ENCODE measurements at regions not wholly inside any gene's neighbourhood (a gene's known extent, or its start where the extent isn't known, plus 50 kb on each side); places are given as distances from the start of the nearest gene placed in this dataset.

- DNase-seq (ENCODE audit: low read depth in 1 of 2, low spot score in 1 of 2), result no peak
- TF ChIP-seq SPI1 (IDR thresholded peaks at IDR 0.05; ENCODE audit: borderline replicate concordance, low read depth) (no peak), CTCF (IDR thresholded peaks at IDR 0.05; ENCODE audit: insufficient read depth, low read length) (no peak), GABPA (IDR thresholded peaks at IDR 0.05; ENCODE audit: low read depth) (no peak), POLR2AphosphoS5 (IDR thresholded peaks at IDR 0.05; ENCODE audit: low read depth) (no peak)
- TF ChIP-seq, protein P1, sequence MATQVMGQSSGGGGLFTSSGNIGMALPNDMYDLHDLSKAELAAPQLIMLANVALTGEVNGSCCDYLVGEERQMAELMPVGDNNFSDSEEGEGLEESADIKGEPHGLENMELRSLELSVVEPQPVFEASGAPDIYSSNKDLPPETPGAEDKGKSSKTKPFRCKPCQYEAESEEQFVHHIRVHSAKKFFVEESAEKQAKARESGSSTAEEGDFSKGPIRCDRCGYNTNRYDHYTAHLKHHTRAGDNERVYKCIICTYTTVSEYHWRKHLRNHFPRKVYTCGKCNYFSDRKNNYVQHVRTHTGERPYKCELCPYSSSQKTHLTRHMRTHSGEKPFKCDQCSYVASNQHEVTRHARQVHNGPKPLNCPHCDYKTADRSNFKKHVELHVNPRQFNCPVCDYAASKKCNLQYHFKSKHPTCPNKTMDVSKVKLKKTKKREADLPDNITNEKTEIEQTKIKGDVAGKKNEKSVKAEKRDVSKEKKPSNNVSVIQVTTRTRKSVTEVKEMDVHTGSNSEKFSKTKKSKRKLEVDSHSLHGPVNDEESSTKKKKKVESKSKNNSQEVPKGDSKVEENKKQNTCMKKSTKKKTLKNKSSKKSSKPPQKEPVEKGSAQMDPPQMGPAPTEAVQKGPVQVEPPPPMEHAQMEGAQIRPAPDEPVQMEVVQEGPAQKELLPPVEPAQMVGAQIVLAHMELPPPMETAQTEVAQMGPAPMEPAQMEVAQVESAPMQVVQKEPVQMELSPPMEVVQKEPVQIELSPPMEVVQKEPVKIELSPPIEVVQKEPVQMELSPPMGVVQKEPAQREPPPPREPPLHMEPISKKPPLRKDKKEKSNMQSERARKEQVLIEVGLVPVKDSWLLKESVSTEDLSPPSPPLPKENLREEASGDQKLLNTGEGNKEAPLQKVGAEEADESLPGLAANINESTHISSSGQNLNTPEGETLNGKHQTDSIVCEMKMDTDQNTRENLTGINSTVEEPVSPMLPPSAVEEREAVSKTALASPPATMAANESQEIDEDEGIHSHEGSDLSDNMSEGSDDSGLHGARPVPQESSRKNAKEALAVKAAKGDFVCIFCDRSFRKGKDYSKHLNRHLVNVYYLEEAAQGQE (IDR thresholded peaks at IDR 0.05; ENCODE audit: insufficient replicate concordance, low read depth), result no peak
Measured at GRCh38 chr22:48619721-48620120, 1208.0 kb downstream of the BRD1 start.

GRCh38 chr22:48618326-48618725, 1209.3 kb downstream of the BRD1 start:
- DNase-seq (ENCODE audit: low read depth in 1 of 2, low spot score in 1 of 2), result no peak
- H3K27ac ChIP-seq (replicated peaks), result no peak overlapping the region
- no peaks in the 10 kb centered on the region for H3K27me3 ChIP-seq (ENCODE audit: insufficient read depth, poor library complexity, severe bottlenecking)
- TF ChIP-seq POLR2AphosphoS5 (IDR thresholded peaks at IDR 0.05; ENCODE audit: low read depth) (no peak), SPI1 (IDR thresholded peaks at IDR 0.05; ENCODE audit: borderline replicate concordance, low read depth) (no peak), GABPA (IDR thresholded peaks at IDR 0.05; ENCODE audit: low read depth) (no peak)
- TF ChIP-seq, protein P1 (IDR thresholded peaks at IDR 0.05; ENCODE audit: insufficient replicate concordance, low read depth), result no peak
- no peak overlapping the region for H3K4me3 ChIP-seq (replicated peaks; ENCODE audit: insufficient read depth, low read length)

More at GRCh38 chr22:48619721-48620120, 1208.0 kb downstream of the BRD1 start:
- Histone ChIP-seq H3K4me3 (replicated peaks; ENCODE audit: insufficient read depth, low read length) (no peak overlapping the region), H3K27me3 (ENCODE audit: insufficient read depth, poor library complexity, severe bottlenecking) (no peaks in the 10 kb centered on the region), H3K27ac (replicated peaks) (no peak overlapping the region)

- TF ChIP-seq GABPA (IDR thresholded peaks at IDR 0.05; ENCODE audit: low read depth) (no peak), POLR2AphosphoS5 (IDR thresholded peaks at IDR 0.05; ENCODE audit: low read depth) (no peak), SPI1 (IDR thresholded peaks at IDR 0.05; ENCODE audit: borderline replicate concordance, low read depth) (no peak), CTCF (IDR thresholded peaks at IDR 0.05; ENCODE audit: insufficient read depth, low read length) (no peak)
- TF ChIP-seq, protein P1 (IDR thresholded peaks at IDR 0.05; ENCODE audit: insufficient replicate concordance, low read depth), result no peak
- no peak for DNase-seq (ENCODE audit: low read depth in 1 of 2, low spot score in 1 of 2)
- Histone ChIP-seq H3K27me3 (ENCODE audit: insufficient read depth, poor library complexity, severe bottlenecking) (no peaks in the 10 kb centered on the region), H3K27ac (replicated peaks) (no peak overlapping the region), H3K4me3 (replicated peaks; ENCODE audit: insufficient read depth, low read length) (no peak overlapping the region)
Measured at GRCh38 chr22:48616656-48617055, 1211.0 kb downstream of the BRD1 start.

All from HL-60 (cell line).